Neutrophil (primary cell): ENCODE measurements at regions not wholly inside any gene's neighbourhood (a gene's known extent, or its start where the extent isn't known, plus 50 kb on each side); places are given as distances from the start of the nearest gene placed in this dataset.

Experiments
- H3K27ac ChIP-seq: fragments of 200-600 bp; sonication (generic); 2 replicates; pipeline ENCODE4 v1.5.1; 2016; ENCODE audit warnings: mild to moderate bottlenecking, moderate library complexity
- H3K27me3 ChIP-seq: fragments of 200-600 bp; sonication (generic); 2 replicates; pipeline ENCODE4 v1.6.0; 2016; ENCODE audit warnings: mild to moderate bottlenecking
- H3K36me3 ChIP-seq: fragments of 200-600 bp; sonication (generic); 2 replicates; pipeline ENCODE4 v1.5.1; 2017
- H3K4me1 ChIP-seq, 2 experiments: fragments of 200-600 bp in 1 of 2; sonication (generic) in 1 of 2; 1 replicate in 1 of 2; 2 replicates in 1 of 2; pipeline versions ENCODE4 v1.5.1 to v1.6.1; 2013 to 2016; ENCODE audit warnings: low read depth in 1 of 2, low read length in 1 of 2, mild to moderate bottlenecking in 1 of 2, moderate library complexity in 1 of 2; ENCODE audit not compliant: control insufficient read depth in 1 of 2, insufficient read depth in 1 of 2
- H3K4me3 ChIP-seq, 2 experiments: fragments of 200-600 bp in 1 of 2; sonication (generic) in 1 of 2; 1 replicate in 1 of 2; 2 replicates in 1 of 2; pipeline ENCODE4 v1.5.1; 2013 to 2016; ENCODE audit warnings: low read depth in 1 of 2, low read length in 1 of 2, mild to moderate bottlenecking in 1 of 2, moderate library complexity in 1 of 2
- H3K9me3 ChIP-seq: fragments of 200-600 bp; sonication (generic); 2 replicates; pipeline ENCODE4 v1.5.1; 2016
- TF ChIP-seq, protein P1 (sequence below): fragments of 200-600 bp; sonication (generic); IDR thresholded peaks from 2 replicates; pipeline ENCODE4 v1.5.1; 2016; ENCODE audit warnings: antibody characterized with exemption

DNA sequence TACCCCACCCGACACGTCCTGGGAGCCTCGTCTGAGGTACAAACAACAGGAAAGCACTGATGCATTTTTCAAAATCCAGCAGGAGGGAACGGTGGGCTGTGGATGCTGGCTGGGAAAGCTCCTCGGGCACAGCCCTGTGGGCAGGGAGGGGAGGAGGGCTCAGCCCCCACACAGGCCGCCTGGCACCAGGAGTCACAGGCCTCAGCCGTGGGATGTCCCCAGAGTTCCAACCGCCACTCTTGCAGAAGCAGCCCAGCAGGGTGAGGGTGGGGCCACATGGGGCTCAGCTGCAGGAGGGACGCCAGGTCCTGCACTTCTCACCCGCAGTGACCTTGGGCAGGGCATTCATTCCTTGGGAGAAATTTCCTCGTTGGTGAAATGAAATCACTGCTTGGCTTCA, 274.6 kb downstream of the BRD1 start:
- H3K27ac ChIP-seq = no peak overlapping the region
- no peaks in the 10 kb centered on the region for H3K36me3 ChIP-seq
- no peaks in the 10 kb centered on the region for H3K9me3 ChIP-seq
- no peaks in the 10 kb centered on the region for H3K4me1 ChIP-seq
- H3K27me3 ChIP-seq = no peaks in the 10 kb centered on the region
- H3K4me3 ChIP-seq = no peak overlapping the region
- TF ChIP-seq, protein P1, sequence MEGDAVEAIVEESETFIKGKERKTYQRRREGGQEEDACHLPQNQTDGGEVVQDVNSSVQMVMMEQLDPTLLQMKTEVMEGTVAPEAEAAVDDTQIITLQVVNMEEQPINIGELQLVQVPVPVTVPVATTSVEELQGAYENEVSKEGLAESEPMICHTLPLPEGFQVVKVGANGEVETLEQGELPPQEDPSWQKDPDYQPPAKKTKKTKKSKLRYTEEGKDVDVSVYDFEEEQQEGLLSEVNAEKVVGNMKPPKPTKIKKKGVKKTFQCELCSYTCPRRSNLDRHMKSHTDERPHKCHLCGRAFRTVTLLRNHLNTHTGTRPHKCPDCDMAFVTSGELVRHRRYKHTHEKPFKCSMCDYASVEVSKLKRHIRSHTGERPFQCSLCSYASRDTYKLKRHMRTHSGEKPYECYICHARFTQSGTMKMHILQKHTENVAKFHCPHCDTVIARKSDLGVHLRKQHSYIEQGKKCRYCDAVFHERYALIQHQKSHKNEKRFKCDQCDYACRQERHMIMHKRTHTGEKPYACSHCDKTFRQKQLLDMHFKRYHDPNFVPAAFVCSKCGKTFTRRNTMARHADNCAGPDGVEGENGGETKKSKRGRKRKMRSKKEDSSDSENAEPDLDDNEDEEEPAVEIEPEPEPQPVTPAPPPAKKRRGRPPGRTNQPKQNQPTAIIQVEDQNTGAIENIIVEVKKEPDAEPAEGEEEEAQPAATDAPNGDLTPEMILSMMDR = no peak

DNA sequence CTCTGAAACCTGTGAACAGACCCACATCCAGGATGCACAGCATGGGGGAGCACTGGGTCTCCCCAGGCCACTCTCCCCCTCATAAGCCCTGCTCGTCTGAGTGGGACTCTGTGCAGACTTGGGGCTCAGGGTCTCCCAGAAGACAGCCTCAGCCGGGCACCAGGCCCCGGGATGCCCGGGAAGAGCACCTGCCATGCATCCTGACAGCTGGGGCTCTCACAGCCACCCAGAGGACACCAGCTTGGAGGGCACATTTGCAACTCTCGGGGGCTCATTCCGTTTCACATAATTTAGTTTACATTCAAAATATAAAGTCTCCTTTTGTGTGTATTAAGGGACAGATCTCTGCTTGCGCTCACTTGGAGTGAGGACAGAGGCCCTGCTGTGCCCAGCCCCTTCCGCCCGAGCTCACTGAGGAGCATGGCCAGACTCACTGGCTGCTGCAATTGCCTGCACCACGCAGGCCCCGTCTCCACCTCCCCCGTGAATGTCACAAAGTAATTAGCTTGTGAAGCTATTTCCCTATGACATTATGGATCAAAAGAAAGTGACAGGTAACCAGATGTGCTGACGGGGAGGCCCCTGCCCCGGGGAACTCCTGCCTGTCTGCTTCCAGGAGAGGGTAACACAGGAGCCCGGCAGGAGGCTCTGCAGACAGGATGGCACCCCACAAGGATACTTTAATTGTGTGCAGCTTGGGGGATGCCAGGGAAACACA, 275.6 kb downstream of the BRD1 start:
- TF ChIP-seq, protein P1 = no peak

DNA sequence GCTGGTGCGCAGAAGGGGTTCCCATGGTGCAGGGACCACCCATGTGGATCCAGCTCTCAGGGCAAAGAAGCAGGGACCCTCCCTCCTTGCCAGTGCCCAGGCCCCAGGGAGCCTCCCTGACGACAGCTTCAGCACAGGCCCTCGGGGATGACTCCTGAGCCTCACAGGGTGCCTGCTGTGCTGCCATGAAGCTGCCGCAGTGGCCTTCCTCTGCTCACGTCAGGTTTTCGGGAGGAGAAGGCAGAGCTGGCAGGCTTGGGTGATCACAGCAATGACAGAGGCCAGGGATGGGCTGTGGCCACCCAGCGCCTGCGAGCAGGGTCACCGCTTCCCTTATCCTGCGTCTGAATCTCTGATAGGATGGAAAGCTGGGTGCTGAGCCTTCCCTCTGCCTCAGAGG, 276.2 kb downstream of the BRD1 start:
- Histone ChIP-seq H3K4me1 (no peaks in the 10 kb centered on the region), H3K4me3 (no peak overlapping the region), H3K9me3 (no peaks in the 10 kb centered on the region), H3K27ac (no peak overlapping the region), H3K27me3 (no peaks in the 10 kb centered on the region), H3K36me3 (no peaks in the 10 kb centered on the region)
- TF ChIP-seq, protein P1 = no peak

More for the DNA sequence above, 275.6 kb downstream of the BRD1 start:
- no peaks in the 10 kb centered on the region for H3K36me3 ChIP-seq
- no peak overlapping the region for H3K4me3 ChIP-seq
- H3K4me1 ChIP-seq = no peaks in the 10 kb centered on the region
- H3K9me3 ChIP-seq = no peaks in the 10 kb centered on the region
- no peaks in the 10 kb centered on the region for H3K27me3 ChIP-seq
- H3K27ac ChIP-seq = no peak overlapping the region

DNA sequence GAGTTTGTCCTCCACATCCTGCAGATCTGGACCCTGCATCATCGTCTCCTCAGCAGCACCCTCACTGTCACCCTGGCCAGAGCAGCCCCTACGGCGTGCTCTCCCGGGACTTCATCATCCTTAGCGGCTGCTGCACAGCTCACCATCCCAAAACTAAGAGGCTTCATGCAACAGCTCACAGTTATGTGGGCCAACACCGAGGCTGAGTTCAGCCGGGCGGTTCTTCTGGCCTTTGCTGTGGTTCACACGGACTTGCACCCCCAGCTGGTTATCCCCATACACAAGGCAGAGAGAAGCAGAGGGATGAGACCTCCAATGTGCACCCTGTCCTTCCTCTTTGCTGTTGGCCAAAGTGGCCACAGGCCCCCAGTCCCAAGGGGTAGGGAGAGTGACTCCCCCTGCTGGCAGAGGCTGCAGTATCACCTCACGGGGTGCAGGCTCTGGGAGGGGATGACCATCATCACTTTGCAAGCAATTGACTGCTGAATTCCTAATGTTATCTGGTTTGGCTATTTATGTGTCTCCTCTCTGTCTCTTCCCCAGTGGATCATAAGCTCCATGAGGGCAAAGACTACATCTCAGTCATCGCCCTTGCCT, 276.8 kb downstream of the BRD1 start:
- Histone ChIP-seq H3K9me3 (no peaks in the 10 kb centered on the region), H3K27ac (no peak overlapping the region), H3K4me3 (no peak overlapping the region), H3K4me1 (no peaks in the 10 kb centered on the region), H3K36me3 (no peaks in the 10 kb centered on the region), H3K27me3 (no peaks in the 10 kb centered on the region)
- TF ChIP-seq, protein P1 = no peak

DNA sequence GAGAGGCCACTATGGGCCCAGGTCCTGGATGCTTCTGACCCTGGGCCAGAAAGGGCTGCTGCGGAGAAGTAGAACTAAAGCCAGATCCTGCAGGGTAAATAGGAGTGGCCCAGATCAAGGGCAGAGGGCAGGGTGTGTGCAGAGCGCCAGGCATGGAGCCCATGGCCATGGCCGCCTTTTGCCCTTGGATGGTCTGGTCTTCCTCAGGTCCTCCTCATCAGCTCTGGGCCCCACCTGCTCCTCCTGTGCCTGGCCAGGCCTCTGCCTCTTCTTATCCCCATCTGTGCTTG, 277.6 kb downstream of the BRD1 start:
- Histone ChIP-seq H3K27ac (no peak overlapping the region), H3K9me3 (no peaks in the 10 kb centered on the region), H3K4me3 (no peak overlapping the region), H3K4me1 (no peaks in the 10 kb centered on the region), H3K36me3 (no peaks in the 10 kb centered on the region), H3K27me3 (no peaks in the 10 kb centered on the region)
- TF ChIP-seq, protein P1 = no peak
